A549 (cell line): ENCODE measurements at regions not wholly inside any gene's neighbourhood (a gene's known extent, or its start where the extent isn't known, plus 50 kb on each side); places are given as distances from the start of the nearest gene placed in this dataset.

Source experiments
- CEBPB ChIP-seq, 2 experiments: fragments of >200 bp in 1 of 2; sonication (Bioruptor Twin) in 1 of 2; formaldehyde crosslinking in 1 of 2; IDR thresholded peaks; 2 replicates each; pipeline ENCODE4 v1.6.1; 2012 to 2016
- CHD4 ChIP-seq: fragments of 200-600 bp; sonication (generic); IDR thresholded peaks from 2 replicates; pipeline ENCODE4 v1.6.1; 2016; ENCODE audit warnings: antibody characterized with exemption, mild to moderate bottlenecking, borderline replicate concordance
- CTCF ChIP-seq: fragments of >200 bp; sonication (Bioruptor Twin); formaldehyde crosslinking; IDR thresholded peaks from 3 replicates; pipeline ENCODE4 v1.5.1; 2016
- E2F6 ChIP-seq: IDR thresholded peaks from 2 replicates; pipeline ENCODE4 v1.6.1; 2012; ENCODE audit warnings: low read depth, borderline replicate concordance
- HDAC2 ChIP-seq: fragments of 200-600 bp; sonication (generic); IDR thresholded peaks from 2 replicates; pipeline ENCODE4 v1.6.1; 2016
- PBX3 ChIP-seq: IDR thresholded peaks from 2 replicates; pipeline ENCODE4 v1.6.1; 2012
- PHF8 ChIP-seq: fragments of 200-600 bp; sonication (generic); IDR thresholded peaks from 2 replicates; pipeline ENCODE4 v1.6.1; 2016; ENCODE audit warnings: low read depth, mild to moderate bottlenecking, antibody characterized with exemption, moderate library complexity, borderline replicate concordance
- REST ChIP-seq: fragments of 200-600 bp; sonication (generic); IDR thresholded peaks from 2 replicates; pipeline ENCODE4 v1.6.1; 2016; ENCODE audit warnings: antibody characterized with exemption, mild to moderate bottlenecking, moderate library complexity
- RFX5 ChIP-seq: fragments of 450-650 bp; IDR thresholded peaks from 2 replicates; pipeline ENCODE4 v1.7.1; 2014; ENCODE audit warnings: antibody characterized with exemption, mild to moderate bottlenecking, moderate library complexity
- USF2 ChIP-seq: fragments of 450-650 bp; IDR thresholded peaks from 2 replicates; pipeline ENCODE4 v1.6.1; 2014; ENCODE audit warnings: antibody characterized with exemption

GRCh38 chr16:66194866-66195265 is 171.6 kb upstream of the CDH5 start:
- TF ChIP-seq CHD4 = no peak
- TF ChIP-seq CTCF = no peak
- no peak for TF ChIP-seq USF2
- no peak for TF ChIP-seq RFX5
- TF ChIP-seq REST = no peak
- no peak for TF ChIP-seq CEBPB (IDR thresholded peaks at IDR 0.05)
- TF ChIP-seq HDAC2 = no peak
- TF ChIP-seq PBX3 = no peak
- no peak for TF ChIP-seq PHF8
- no peak for TF ChIP-seq E2F6
